BE2C (cell line): ENCODE measurements at regions not wholly inside any gene's neighbourhood (a gene's known extent, or its start where the extent isn't known, plus 50 kb on each side); places are given as distances from the start of the nearest gene placed in this dataset.

Source experiments
- DNase-seq: peaks from one replicate; pipeline ENCODE4 v3.0.0-alpha.2; 2020
- H3K27me3 ChIP-seq: fragments of 250-450 bp; sonication (Bioruptor Pico); 2 replicates; pipeline ENCODE4 v1.5.1; 2020; ENCODE audit warnings: mild to moderate bottlenecking
- H3K36me3 ChIP-seq: fragments of 250-450 bp; sonication (Bioruptor Pico); 2 replicates; pipeline ENCODE4 v1.5.1; 2020; ENCODE audit warnings: mild to moderate bottlenecking
- H3K4me1 ChIP-seq: fragments of 250-450 bp; sonication (Bioruptor Pico); 2 replicates; pipeline ENCODE4 v1.5.1; 2020
- H3K4me3 ChIP-seq: 2 replicates; pipeline ENCODE4 v1.5.1; 2011; ENCODE audit warnings: low read depth, low read length
- H3K9me3 ChIP-seq: fragments of 250-450 bp; sonication (Bioruptor Pico); 2 replicates; pipeline ENCODE4 v1.5.1; 2020
- TF ChIP-seq, protein P1 (sequence below): IDR thresholded peaks from 2 replicates; pipeline ENCODE4 v1.5.1; 2012; ENCODE audit warnings: mild to moderate bottlenecking, low read depth, low read length

DNA sequence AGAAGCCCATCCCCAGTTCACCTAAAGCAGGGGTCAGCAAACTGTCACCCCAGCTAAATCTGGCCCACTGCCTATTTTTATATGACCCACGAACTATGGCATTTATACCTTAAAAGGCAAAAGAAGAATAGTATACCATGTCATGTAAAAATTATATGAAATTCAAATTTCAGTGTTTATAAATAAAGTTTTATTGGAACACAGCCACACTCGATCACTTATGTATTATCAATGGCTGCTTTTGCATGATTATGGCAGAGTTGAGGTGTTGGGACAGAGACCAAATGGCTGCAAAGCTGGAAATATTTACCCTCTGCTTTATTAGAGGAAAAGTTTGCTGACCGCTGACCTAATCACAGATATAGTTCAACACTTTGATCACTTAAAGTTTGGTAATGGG is 59.2 kb upstream of the GATB start:
- no peaks in the 10 kb centered on the region for H3K9me3 ChIP-seq
- no peaks in the 10 kb centered on the region; the same call in 1 of the 2 replicates for H3K27me3 ChIP-seq
- H3K4me3 ChIP-seq = no peak overlapping the region
- DNase-seq = no peak
- H3K4me1 ChIP-seq = no peaks in the 10 kb centered on the region
- TF ChIP-seq, protein P1, sequence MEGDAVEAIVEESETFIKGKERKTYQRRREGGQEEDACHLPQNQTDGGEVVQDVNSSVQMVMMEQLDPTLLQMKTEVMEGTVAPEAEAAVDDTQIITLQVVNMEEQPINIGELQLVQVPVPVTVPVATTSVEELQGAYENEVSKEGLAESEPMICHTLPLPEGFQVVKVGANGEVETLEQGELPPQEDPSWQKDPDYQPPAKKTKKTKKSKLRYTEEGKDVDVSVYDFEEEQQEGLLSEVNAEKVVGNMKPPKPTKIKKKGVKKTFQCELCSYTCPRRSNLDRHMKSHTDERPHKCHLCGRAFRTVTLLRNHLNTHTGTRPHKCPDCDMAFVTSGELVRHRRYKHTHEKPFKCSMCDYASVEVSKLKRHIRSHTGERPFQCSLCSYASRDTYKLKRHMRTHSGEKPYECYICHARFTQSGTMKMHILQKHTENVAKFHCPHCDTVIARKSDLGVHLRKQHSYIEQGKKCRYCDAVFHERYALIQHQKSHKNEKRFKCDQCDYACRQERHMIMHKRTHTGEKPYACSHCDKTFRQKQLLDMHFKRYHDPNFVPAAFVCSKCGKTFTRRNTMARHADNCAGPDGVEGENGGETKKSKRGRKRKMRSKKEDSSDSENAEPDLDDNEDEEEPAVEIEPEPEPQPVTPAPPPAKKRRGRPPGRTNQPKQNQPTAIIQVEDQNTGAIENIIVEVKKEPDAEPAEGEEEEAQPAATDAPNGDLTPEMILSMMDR = no peak
- H3K36me3 ChIP-seq = no peaks in the 10 kb centered on the region

DNA sequence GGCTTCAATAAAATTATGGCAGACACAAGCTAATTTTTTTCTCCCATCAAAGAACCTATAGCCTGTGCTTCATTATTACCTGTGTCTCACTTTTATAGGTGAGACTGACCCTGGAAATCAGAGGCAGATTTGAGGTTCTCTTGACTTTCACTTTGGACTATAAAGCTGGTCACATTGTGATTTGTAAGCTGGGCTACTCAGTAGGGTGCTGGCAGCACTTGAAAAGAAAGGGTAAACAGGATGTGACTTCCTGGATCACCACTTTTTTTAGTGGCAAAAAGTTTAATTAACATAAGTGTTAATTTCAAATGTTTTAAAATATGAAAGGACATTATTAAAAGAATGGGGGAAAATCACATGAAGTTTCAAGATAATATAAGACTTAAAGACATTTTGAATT is 50.6 kb upstream of the GATB start:
- no peaks in the 10 kb centered on the region for H3K9me3 ChIP-seq

More for the DNA sequence above, 50.6 kb upstream of the GATB start:
- no peaks in the 10 kb centered on the region; the same call in 1 of the 2 replicates for H3K4me1 ChIP-seq
- no peak overlapping the region for H3K4me3 ChIP-seq
- no peaks in the 10 kb centered on the region for H3K36me3 ChIP-seq
- TF ChIP-seq, protein P1 = no peak
- H3K27me3 ChIP-seq = no peaks in the 10 kb centered on the region
- no peak for DNase-seq
